Activated CD8-positive, alpha-beta T cell treated with anti-CD3 and anti-CD28 coated beads for 36 hours (primary cell): ENCODE measurements at regions not wholly inside any gene's neighbourhood (a gene's known extent, or its start where the extent isn't known, plus 50 kb on each side); places are given as distances from the start of the nearest gene placed in this dataset.

Experiments
- ATAC-seq: fragments of 200-7000 bp; cut with Tn5 transposase; one replicate; pipeline ENCODE4 v1.10.0; 2021; ENCODE audit warnings: mild to moderate bottlenecking, moderate library complexity
- CTCF ChIA-PET: fragments of 350-600 bp; sonication (Branson Sonifier 250); formaldehyde crosslinking; loops from one replicate; lab custom pipeline; 2021; ENCODE audit warnings: antibody characterized with exemption; lab: Charles Lee
- POLR2A ChIA-PET: fragments of 350-600 bp; sonication (Branson Sonifier 250); formaldehyde crosslinking; loops from one replicate; lab custom pipeline; 2021; ENCODE audit warnings: antibody characterized with exemption; lab: Charles Lee
- DNase-seq: peaks from one replicate; pipeline ENCODE4 v3.0.0-alpha.2; 2020
- H3K27ac Mint-ChIP-seq: one replicate; pipeline ENCODE4 v1.8.0; 2021; ENCODE audit warnings: mild to moderate bottlenecking, mixed read lengths
- H3K27me3 Mint-ChIP-seq: one replicate; pipeline ENCODE4 v1.8.0; 2021; ENCODE audit warnings: mixed read lengths
- H3K36me3 Mint-ChIP-seq: one replicate; pipeline ENCODE4 v1.8.0; 2021; ENCODE audit warnings: low read depth, mixed read lengths
- H3K4me1 Mint-ChIP-seq: one replicate; pipeline ENCODE4 v1.8.0; 2021; ENCODE audit warnings: low read depth, mixed read lengths
- H3K4me3 Mint-ChIP-seq: one replicate; pipeline ENCODE4 v1.8.0; 2021; ENCODE audit warnings: mild to moderate bottlenecking, moderate library complexity, mixed read lengths
- H3K9me3 Mint-ChIP-seq: one replicate; pipeline ENCODE4 v1.8.0; 2021; ENCODE audit warnings: mixed read lengths
- CTCF ChIP-seq: fragments of 200-600 bp; IDR thresholded peaks from one replicate; pipeline ENCODE4 v1.8.0; 2022; ENCODE audit warnings: antibody characterized with exemption, mild to moderate bottlenecking
- intact Hi-C: fragments of 100-400 bp; cut with micrococcal nuclease; formaldehyde crosslinking; loops from one replicate; pipeline ENCODE4 v1.10.0; 2022

GRCh38 chr2:4515871-4516761 lies 812.7 kb downstream of the DCDC2C start:
- ChIA-PET CTCF (interaction anchor here (0.8 kb wide), 1 partner anchor 36 kb away, joined by 3 read pairs; no protein-coding TSS in a partner anchor), POLR2A (interaction anchor here (0.5 kb wide), 1 partner anchor 23 kb away, joined by 3 read pairs; no protein-coding TSS in a partner anchor)
- H3K27me3 Mint-ChIP-seq: no peaks in the 10 kb centered on the region
- no peak overlapping the region for H3K4me3 Mint-ChIP-seq
- H3K4me1 Mint-ChIP-seq: no peaks in the 10 kb centered on the region
- DNase-seq (no peak), ATAC-seq (no peak)
- intact Hi-C loops: no loop called here
- no peak for TF ChIP-seq CTCF
- peaks cover 16% of the 10 kb centered on the region for H3K9me3 Mint-ChIP-seq
- H3K36me3 Mint-ChIP-seq: no peaks in the 10 kb centered on the region
- H3K27ac Mint-ChIP-seq: no peak overlapping the region

- DNase-seq: no peak
- no peak for TF ChIP-seq CTCF
- Mint-ChIP-seq H3K27me3 (no peaks in the 10 kb centered on the region), H3K36me3 (no peaks in the 10 kb centered on the region), H3K4me3 (no peak overlapping the region), H3K4me1 (no peaks in the 10 kb centered on the region), H3K9me3 (peaks cover 8% of the 10 kb centered on the region), H3K27ac (no peak overlapping the region)
- POLR2A ChIA-PET: no interaction called here
- no peak for ATAC-seq
- CTCF ChIA-PET: no interaction called here
- intact Hi-C loops: no loop called here
Measured at GRCh38 chr2:4518596-4518995, 815.2 kb downstream of the DCDC2C start.

GRCh38 chr2:4522498-4523421 lies 819.4 kb downstream of the DCDC2C start:
- H3K4me3 Mint-ChIP-seq: no peak overlapping the region
- no peaks in the 10 kb centered on the region for H3K36me3 Mint-ChIP-seq
- ChIA-PET POLR2A (no interaction called here), CTCF (no interaction called here)
- no peak overlapping the region for H3K27ac Mint-ChIP-seq
- ATAC-seq (no peak), DNase-seq (no peak)
- no peaks in the 10 kb centered on the region for H3K27me3 Mint-ChIP-seq
- H3K4me1 Mint-ChIP-seq: no peaks in the 10 kb centered on the region
- TF ChIP-seq CTCF: no peak
- H3K9me3 Mint-ChIP-seq: peaks cover 4% of the 10 kb centered on the region
- intact Hi-C loops: no loop called here

GRCh38 chr2:4527416-4527815 lies 824.0 kb downstream of the DCDC2C start:
- H3K36me3 Mint-ChIP-seq: no peaks in the 10 kb centered on the region
- no peak for TF ChIP-seq CTCF
- peaks cover 2% of the 10 kb centered on the region for H3K9me3 Mint-ChIP-seq
- intact Hi-C loops: no loop called here
- H3K4me1 Mint-ChIP-seq: no peaks in the 10 kb centered on the region
- ATAC-seq (no peak), DNase-seq (no peak)
- POLR2A ChIA-PET: no interaction called here
- no peak overlapping the region for H3K4me3 Mint-ChIP-seq
- H3K27ac Mint-ChIP-seq: no peak overlapping the region
- CTCF ChIA-PET: no interaction called here
- no peaks in the 10 kb centered on the region for H3K27me3 Mint-ChIP-seq
